ENCODE measurements at regions not wholly inside any gene's neighbourhood (a gene's known extent, or its start where the extent isn't known, plus 50 kb on each side); places are given as distances from the start of the nearest gene placed in this dataset.

DNA sequence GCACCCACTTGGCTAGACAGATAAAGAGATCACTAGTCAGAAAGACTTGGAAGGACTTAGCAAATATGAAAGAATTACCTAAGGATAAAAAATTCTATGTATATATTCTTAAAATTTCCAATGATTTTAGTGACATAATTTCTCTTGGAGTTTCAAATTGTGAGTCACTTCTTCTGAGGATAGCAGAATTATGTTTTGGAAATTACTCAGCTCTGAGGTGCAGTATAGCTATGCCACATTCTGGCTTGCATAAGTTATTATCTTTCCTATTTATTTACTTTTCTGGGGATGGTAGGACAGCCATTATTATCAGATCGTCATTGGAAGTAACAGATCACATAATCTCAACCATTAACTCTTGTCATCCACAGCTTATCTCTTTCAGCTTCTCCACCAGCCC is 853.5 kb downstream of the TRIML1 start:
- TF ChIP-seq, protein P1, sequence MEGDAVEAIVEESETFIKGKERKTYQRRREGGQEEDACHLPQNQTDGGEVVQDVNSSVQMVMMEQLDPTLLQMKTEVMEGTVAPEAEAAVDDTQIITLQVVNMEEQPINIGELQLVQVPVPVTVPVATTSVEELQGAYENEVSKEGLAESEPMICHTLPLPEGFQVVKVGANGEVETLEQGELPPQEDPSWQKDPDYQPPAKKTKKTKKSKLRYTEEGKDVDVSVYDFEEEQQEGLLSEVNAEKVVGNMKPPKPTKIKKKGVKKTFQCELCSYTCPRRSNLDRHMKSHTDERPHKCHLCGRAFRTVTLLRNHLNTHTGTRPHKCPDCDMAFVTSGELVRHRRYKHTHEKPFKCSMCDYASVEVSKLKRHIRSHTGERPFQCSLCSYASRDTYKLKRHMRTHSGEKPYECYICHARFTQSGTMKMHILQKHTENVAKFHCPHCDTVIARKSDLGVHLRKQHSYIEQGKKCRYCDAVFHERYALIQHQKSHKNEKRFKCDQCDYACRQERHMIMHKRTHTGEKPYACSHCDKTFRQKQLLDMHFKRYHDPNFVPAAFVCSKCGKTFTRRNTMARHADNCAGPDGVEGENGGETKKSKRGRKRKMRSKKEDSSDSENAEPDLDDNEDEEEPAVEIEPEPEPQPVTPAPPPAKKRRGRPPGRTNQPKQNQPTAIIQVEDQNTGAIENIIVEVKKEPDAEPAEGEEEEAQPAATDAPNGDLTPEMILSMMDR (IDR thresholded peaks at IDR 0.05) = no peak
- TF ChIP-seq POLR2A (IDR thresholded peaks at IDR 0.05) (no peak), POLR2AphosphoS5 (IDR thresholded peaks at IDR 0.05) (no peak)
